HG03045 (cell line): ENCODE measurements at regions not wholly inside any gene's neighbourhood (a gene's known extent, or its start where the extent isn't known, plus 50 kb on each side); places are given as distances from the start of the nearest gene placed in this dataset.
"Not testable (repeated sequence)": the region's sequence is repeated elsewhere in the genome, so short reads cannot be mapped to it uniquely, and the experiment has no call there.

Experiments used
- ATAC-seq: cut with Tn5 transposase; IDR thresholded peaks from one replicate; pipeline ENCODE4 v1.9.1; 2021; ENCODE audit warnings: mild to moderate bottlenecking, moderate library complexity; ENCODE audit not compliant: unreplicated experiment

DNA sequence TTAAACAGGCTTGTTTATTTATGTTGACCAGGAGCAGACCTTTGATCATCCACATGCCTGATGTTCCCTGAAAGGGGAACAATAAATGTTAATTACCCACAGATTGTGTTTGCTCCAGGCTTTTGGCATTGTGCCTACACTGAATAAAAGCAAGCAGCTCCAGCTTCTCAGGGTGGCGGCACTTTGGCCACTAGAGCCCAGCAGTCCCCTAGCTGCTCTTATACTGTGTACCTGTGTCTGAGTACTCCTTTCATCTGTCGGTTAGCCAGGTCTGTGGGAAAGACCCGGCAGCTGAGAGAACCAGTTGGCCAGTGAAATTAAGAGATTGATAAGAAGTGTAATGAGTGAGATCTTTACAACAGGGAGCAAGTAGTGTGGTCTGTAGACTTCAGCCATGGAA is 254.8 kb upstream of the FTMT start:
- ATAC-seq = no peak

DNA sequence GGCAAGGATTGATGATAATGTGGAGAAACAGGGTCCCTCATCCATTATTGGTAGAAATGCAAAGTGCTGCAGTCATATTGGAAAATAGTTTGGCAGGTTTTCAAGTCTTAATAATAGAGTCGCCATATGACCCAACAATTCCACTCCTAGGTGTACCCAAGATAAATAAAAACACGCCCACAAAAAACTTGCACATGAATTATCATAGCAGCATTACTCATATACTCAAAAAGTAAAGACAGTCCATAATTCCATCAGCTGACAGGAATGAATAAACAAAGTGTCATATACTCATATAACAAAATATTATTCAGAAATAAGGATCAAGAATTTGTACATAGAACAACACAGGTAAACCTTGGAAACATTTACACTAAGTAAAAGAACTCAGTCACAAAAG is 242.9 kb upstream of the FTMT start:
- ATAC-seq = no peak

DNA sequence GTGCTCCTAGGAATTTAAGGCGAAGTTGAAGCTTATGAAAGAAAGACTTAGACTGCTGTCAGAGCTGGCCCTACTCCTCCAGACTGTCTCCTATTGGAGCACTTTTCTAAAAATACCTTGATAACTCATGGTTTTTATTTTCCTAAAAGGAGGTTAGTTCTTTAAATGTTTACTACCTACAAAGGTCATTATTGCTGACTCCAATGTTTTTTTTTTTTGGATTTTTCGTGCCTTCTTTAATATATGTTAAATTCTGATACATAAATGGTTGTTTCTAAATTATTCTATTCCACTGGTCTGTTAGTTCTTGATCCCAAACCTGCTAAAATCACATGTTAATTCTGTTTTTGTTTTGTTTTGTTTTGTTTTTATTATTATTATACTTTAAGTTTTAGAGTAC is 227.6 kb upstream of the FTMT start:
- ATAC-seq = no peak

DNA sequence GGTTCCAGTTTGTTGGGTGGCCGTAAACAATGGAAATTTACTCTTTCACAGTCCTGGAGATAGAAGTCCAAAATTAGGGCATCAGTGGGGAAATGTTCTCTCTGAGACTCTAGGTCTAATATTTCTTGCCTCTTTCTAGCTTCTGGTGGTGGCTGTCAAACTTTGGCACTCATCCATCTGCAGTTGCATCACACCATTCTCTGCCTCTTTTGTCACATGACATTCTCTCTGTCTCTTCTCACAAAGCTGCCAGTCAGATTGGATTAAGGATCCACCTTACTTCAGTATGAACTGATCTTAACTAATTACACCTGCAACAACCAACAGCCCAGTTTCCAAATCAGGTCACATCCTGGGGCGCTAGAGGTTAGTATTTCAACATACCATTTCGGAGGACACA is 222.9 kb upstream of the FTMT start:
- no peak for ATAC-seq

DNA sequence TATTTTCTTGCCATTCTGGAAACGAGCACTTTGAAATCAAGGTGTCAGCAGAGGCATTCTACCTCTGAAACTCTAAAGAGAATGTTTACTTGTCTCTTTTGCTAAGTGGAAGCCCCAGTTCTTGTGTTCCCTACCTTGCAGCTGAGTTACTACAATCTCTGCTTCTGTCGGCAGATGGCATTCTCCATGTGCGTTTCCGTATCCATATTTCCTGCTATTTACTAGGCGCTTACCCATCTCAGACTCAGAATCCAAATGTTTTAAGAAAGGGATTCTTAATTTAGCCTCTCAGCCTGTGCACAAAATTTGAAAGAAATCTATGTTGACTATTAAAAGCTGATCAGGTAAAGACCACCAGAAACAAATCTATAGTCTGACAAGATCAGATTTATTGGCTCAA is 221.3 kb upstream of the FTMT start:
- no peak for ATAC-seq

DNA sequence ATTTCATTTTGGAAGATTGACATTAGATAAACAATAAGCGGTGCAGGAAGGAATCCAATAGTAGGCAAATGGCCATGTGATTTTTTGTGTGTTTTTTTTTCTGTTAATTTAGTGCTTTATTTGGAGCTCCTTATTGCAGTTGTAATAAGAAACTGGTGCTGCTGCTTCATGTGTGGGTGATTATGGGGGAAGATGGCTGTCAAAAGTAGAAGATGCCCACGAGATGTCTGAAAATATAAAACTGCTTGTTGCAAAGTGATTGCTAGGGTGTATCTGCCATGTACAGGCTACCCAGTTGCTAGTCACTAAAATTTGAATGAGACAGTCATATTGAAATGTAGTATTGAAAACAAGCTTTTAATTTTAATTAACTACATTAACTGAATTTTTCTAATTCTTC is 216.7 kb upstream of the FTMT start:
- no peak for ATAC-seq

DNA sequence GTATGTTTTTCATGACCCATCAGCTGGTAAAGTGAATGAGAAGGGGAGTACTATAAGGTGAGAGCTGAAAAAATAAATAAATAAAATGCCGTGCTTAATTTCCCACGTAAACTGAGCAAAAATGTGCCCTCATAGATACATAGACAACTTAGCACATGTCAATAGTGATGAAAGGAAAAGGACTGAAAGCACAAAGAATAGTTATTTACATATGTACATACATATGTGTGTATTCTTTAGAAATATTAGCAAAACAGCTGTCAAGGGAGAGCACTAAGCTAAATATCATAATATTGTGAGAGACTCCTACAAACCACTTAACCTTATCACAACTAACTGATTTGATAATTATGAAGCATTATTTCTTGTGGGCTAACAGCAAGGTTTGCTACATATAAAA is 213.6 kb upstream of the FTMT start:
- no peak for ATAC-seq

DNA sequence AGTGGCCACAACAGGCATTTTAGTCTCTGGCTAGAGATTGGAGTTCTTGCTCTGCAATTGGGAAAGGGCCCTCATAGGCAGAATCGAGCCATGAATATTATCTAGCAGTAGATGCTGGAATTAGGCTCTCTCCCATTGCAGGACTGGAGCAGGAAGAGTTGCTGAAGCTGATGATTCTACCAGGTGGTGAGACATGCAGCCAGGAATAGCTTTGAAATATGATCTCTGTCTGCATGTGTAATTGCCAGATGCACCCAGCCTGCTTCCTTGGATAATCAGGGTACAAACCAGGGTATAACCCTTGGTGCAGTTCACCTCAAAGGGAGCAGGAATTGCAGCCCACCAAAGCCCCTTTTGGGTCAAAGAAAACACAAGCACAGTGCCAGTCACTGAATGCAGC is 211.4 kb upstream of the FTMT start:
- no peak for ATAC-seq

DNA sequence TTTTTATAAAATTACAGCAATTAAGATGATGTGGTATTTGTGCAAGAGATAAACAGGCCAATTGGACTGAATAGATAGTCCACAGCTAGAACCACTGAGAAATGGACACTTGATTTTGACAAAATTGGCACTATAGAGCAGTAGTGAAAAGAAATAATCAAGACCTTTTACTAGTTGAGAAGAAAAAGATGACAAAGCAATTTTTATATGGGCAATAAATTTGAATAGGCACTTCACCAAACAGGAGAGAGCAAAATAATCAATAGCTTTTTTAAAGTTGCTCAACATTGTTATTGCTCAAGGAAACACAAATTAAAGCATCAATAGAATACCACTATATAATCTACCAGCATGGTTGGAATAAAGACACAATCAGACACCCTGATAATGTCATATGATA is 193.5 kb upstream of the FTMT start:
- ATAC-seq = no peak

DNA sequence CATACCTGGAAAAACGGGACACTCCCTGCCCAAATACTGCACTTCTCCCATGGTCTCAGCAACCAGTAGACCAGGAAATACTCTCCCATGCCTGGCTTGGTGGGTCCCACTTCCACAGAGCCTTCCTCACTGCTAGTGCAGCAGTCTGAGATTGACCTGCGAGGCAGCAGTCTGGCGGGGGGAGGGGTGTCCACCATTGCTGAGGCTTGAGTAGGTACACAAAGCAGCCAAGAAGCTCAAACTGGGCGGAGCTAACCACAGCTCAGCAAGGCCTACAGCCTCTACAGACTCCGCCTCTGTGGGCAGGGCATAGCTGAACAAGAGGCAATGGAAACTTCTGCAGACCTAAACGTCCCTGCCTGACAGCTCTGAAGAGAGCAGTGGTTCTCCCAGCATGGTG is 191.5 kb upstream of the FTMT start:
- no peak for ATAC-seq

DNA sequence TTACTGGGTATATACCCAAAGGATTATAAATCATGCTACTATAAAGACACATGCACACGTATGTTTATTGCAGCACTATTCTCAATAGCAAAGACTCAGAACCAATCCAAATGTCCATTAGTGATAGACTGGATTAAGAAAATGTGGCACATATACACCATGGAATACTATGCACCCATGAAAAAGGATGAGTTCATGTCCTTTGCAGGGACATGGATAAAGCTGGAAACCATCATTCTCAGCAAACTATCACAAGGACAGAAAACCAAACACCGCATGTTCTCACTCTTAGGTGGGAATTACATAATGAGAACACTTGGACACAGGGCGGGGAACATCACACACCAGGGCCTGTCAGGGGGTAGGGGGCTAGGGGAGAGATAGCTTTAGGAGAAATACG is 186.1 kb upstream of the FTMT start:
- not testable (repeated sequence) for ATAC-seq

DNA sequence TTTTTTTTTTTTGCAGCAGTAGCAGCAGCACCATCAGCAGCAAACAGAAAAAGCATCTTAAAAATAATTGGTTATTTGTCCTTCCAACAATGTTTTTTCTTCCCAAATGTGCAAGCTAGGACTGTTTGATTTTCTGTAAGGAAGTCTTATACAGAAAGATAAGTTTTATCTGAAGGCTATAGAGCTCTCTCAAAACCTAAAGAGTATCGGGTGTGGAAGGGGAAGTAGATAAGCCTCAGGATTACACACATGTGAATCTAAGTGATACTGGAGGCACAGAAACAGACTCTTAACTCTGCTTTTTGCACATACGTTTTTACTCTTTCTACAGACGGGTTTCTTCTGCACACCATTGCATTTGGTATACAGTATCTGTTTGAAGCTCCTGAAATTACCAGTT is 184.4 kb upstream of the FTMT start:
- no peak for ATAC-seq

DNA sequence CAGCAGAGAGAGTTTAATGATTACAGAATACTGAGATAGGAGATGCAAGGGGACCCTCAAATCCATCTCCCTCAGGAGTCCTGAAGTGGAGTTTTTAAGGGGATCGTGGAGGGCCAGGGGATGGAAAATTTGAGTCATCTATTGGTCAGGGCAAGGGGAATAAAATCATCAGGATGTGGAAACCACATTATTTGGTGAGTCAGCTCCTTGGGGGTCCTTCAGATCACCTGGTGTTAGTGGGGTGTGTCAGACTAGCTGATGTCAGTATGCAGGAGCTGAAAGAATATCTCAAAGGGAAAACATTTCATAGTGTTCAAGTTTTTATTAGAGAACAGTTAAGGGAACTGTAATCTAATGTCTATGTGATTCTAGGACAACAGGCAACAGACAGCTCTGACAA is 183.0 kb upstream of the FTMT start:
- no peak for ATAC-seq

DNA sequence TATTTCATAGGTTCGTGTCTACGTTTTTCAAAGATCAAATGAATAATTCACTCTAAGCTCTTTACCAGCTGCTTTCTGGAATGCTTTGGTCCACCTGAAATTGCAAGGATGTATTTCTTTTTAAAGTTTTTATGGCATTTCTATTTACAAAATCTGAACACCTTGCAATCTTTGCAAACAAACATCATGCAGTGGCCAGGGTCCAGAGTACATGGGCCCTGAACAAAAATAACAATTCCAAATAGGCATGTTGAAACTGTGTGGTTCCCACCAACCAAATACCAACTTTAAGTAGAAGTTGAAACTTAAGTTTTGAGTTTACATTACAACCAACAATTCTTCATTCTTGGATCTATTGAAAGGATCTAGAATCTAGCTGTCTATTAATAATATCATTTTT is 180.1 kb upstream of the FTMT start:
- ATAC-seq = no peak

DNA sequence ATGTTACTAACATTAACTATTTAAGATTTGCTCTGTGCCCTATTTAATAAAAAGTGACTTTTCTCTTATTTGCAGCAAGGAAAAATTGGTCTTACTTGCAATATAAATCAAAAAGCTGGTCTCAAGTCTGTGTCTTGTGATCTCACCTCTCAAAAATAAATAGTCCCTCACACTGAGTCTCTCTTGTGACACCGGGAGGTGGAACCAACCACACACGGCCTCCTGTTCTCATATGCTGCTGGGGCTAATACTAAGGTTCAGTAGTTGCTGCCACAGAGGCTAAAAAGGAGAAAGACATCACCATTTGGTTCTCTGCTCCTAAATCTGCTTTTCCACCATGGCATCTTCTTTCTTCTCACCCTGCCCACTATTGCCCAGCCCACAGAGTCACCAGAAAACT is 175.8 kb upstream of the FTMT start:
- no peak for ATAC-seq

DNA sequence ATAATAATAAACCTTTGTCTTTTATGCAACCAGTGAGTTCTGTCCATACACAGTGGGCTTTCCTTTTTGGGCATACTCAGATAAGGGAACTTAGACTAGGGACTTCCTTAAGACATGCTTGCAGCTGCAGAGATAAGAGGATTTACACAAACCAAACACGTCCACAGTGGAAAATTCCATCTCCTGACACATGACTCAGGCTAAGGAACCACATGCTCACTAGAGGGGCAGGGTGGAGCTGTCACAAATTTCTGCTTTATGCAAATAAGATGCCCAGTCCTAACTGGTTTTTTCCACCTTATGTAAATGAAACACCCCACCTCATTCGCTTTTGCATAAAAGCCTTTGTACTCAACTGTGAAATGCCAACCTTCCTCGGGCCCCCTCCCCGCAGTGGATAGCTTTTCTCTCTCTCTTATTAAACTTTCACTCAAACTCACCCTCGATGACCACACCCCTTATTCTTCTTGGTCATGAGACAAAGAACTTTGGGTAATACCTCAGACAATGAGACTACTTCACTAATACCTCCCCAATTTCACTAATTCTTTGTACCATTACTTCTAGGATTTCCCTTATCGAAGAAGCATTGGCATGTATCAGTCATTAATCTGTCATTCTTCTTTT is 170.3 kb upstream of the FTMT start:
- no peak for ATAC-seq

DNA sequence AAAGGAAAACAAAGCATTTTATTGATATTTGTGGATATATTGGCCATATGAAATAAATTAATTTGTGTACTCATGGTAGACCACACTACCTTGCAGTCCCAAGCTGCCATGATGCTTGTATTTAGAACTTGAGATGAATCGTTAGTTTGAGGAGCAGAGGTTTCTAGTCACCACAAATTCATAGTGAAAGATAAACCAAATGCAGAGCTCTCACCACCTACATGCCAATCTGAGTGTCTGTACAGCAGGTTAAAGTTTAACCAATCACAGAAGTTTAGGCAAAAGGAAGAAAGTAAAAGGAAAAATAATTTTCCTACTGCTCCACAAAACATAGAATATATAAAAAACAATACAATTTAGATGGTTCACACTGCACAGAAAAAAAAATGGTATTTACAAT is 163.6 kb upstream of the FTMT start:
- ATAC-seq = no peak

DNA sequence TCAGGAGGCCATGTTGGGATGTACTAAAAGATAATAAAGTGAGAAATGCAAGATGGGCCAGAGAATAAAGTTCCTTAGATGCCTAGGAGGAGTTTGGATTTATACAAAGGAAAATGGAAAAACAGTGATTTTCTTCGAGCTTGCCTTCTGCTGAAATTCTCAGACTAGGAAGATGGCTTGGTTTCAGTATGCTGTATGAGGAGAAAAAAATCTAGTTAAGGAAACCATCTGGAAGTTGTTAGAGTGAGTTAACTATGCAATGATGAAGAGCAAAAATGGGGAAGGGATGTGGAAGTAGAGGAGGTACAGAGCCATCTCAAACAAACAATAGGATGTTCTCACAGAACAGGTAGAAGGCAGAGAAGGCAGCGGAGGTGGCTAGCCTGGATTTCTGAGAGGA is 162.9 kb upstream of the FTMT start:
- no peak for ATAC-seq

DNA sequence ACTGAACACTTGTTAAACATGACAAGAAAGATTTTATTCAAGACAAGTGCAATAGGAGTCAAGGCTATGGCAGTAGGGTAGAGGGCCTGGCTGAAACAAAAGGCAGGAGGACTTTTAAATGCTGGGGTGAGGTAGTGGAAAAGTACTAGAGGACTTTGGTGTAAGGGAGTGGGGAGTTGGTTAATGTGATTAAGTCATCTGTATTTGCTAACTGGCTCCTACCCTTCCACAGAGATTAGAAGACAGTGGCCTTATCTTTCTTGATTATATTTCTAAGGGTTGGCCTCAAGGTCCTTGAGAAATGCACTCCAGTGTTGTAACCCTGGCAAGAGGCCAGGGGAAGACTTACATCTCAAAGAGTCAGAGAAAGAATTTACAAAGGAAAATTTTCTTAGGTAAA is 160.2 kb upstream of the FTMT start:
- no peak for ATAC-seq

DNA sequence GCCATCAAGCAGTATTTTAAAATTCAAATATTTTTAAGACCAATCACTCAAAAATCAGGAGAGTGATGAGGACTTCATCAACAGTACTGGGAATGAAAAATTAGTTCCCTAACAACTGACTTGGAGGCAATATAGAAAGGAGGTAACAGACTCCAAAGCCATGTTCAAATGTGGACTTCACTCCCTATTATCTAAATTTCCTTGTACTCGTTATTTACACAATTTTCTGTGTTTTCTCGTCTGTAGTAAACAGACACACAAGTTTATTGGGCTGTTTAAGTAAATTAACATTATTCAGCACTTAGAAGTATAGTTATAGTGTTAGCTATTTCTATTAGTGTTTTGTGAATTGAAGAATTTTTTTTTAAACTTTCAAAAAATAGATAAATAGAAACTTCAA is 159.5 kb upstream of the FTMT start:
- ATAC-seq = no peak

DNA sequence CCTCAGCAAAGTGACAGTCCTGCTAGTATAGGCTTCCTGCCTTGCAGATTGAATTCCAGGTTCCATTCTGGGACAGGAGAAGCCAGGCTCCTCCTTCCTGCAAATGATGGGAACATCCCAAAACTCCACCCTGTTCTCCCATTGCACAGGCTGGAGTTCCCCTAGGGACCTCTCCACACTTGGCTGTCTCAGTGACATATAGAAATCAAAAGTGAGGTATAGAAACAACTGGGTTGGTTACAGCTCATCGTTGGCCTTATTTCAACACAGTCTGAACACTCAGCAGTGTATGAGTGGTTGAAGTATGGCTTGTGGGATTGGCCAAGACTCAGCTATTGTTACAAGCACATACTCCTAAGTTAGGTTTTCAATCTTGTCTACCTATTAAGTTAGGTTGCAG is 157.8 kb upstream of the FTMT start:
- no peak for ATAC-seq

DNA sequence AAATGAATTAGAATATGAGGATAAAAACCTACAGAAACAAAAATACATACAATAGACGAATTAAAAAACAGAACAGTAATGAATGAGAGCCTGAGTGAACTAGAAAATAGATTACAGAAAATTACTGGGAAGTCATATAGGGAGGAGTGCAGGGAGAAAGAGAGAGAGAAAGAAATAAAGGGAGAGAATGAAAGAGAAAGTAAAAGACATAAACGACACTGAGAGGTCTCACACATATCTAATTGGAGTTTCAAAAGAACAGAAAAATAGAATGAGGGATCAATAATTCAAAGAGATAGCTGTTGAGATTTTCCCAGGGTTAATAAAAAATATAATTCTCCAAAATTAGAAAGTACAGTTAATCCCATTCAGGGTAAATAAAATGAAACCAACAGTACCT is 156.4 kb upstream of the FTMT start:
- no peak for ATAC-seq

DNA sequence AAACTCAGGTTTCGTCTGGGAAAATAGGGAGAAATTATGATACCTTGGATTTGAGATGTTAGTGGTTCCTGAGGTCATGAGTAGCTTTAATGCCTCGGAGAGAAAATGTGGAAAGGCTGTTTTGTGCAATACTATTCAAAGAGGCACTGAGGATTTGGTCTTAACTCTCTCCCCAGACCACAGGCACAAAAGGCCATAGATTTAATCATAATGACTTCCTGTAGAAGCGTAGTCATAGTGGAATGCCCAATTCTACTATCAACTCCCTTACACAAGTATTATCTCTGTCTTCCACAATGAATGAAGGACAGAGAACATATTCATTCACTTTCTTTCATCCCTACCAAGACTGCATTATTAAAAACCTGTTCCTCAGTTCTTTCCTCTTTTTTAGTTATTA is 153.0 kb upstream of the FTMT start:
- ATAC-seq = no peak

DNA sequence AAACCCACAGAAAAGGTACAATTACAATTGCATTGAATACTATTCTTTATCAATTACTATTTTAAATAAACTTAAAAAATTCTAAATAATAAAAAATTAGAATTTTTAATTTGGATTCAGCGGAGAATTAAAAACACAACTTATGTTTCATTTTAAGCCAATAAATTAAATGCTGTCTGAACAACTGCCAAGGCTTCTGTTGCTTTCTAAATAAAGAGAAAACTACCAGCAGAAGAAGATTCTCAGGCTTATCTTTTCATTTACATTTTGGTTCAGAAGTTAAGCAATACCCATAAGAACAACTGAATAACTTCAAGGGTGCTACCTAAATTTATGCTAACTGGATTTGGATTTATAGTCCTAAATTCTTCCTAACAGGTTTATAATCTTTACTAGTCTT is 150.0 kb upstream of the FTMT start:
- no peak for ATAC-seq
